WERI-Rb-1 (cell line): ENCODE measurements at regions not wholly inside any gene's neighbourhood (a gene's known extent, or its start where the extent isn't known, plus 50 kb on each side); places are given as distances from the start of the nearest gene placed in this dataset.

ENCODE experiments used
- DNase-seq: peaks from one replicate; pipeline ENCODE4 v3.0.0-alpha.2; 2020
- H3K27ac ChIP-seq: fragments of 250-450 bp; sonication (Bioruptor Pico); 2 replicates; pipeline ENCODE4 v1.5.1; 2020; ENCODE audit warnings: mild to moderate bottlenecking, moderate library complexity
- H3K27me3 ChIP-seq: fragments of 250-450 bp; sonication (Bioruptor Pico); 2 replicates; pipeline ENCODE4 v1.5.1; 2021; ENCODE audit warnings: mild to moderate bottlenecking, low read depth, moderate library complexity; ENCODE audit not compliant: insufficient read depth, severe bottlenecking
- H3K36me3 ChIP-seq: fragments of 250-450 bp; sonication (Bioruptor Pico); 2 replicates; pipeline ENCODE4 v1.5.1; 2020; ENCODE audit warnings: mild to moderate bottlenecking, moderate library complexity
- H3K4me3 ChIP-seq: 2 replicates; pipeline ENCODE4 v1.5.1; 2011; ENCODE audit warnings: low read depth, mild to moderate bottlenecking, control low read depth, low read length
- H3K9me3 ChIP-seq: fragments of 250-450 bp; sonication (Bioruptor Pico); 2 replicates; pipeline ENCODE4 v1.5.1; 2021; ENCODE audit warnings: mild to moderate bottlenecking, moderate library complexity; ENCODE audit not compliant: severe bottlenecking
- TF ChIP-seq, protein P1 (sequence below): IDR thresholded peaks from 2 replicates; pipeline ENCODE4 v1.5.1; 2011; ENCODE audit warnings: low read depth, mild to moderate bottlenecking, control low read depth, inconsistent platforms, low read length

DNA sequence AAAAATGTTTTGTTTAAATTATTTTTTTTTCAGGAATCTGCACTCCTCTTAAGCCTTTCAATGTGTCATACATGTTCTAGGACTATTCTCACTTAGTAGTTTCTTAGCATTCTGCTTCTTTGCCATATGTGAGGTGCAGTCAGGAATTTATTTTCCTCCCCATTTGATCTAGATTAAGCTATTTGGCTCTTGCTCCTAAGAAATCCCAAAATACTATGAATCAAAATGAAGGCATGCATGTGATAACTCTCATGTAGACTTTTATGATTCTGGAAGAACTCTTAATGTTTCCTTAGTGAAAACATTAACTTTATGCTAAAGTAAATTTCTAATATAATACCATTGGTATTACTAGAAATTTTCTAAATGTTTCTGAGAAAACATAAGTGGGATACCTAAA is 664.5 kb downstream of the RAPGEF2 start:
- no peaks in the 10 kb centered on the region for H3K27me3 ChIP-seq
- TF ChIP-seq, protein P1, sequence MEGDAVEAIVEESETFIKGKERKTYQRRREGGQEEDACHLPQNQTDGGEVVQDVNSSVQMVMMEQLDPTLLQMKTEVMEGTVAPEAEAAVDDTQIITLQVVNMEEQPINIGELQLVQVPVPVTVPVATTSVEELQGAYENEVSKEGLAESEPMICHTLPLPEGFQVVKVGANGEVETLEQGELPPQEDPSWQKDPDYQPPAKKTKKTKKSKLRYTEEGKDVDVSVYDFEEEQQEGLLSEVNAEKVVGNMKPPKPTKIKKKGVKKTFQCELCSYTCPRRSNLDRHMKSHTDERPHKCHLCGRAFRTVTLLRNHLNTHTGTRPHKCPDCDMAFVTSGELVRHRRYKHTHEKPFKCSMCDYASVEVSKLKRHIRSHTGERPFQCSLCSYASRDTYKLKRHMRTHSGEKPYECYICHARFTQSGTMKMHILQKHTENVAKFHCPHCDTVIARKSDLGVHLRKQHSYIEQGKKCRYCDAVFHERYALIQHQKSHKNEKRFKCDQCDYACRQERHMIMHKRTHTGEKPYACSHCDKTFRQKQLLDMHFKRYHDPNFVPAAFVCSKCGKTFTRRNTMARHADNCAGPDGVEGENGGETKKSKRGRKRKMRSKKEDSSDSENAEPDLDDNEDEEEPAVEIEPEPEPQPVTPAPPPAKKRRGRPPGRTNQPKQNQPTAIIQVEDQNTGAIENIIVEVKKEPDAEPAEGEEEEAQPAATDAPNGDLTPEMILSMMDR, result no peak
- DNase-seq, result no peak
- no peak overlapping the region for H3K27ac ChIP-seq
- no peaks in the 10 kb centered on the region for H3K36me3 ChIP-seq
- no peak overlapping the region for H3K4me3 ChIP-seq
- peaks cover 5% of the 10 kb centered on the region for H3K9me3 ChIP-seq

DNA sequence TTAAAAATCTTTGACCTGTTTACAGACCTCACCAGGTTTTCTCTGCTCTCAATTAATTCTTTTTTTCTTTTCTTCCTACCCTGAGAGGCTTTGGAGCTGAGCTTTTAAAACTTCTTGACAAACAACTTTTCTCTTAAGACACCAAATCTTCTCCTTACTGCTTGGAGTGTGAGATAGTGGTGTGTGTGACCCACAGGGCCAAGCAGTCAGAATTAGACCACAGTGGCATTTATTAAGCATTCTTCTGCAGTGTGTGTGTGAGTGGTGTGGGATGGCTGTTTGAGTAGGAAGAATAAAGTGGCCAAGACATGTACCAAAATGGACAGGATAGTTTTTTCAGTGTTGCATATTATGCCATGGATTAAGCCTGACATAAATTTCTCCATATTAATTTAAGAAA is 665.1 kb downstream of the RAPGEF2 start:
- DNase-seq, result no peak
- Histone ChIP-seq H3K27ac (no peak overlapping the region), H3K27me3 (no peaks in the 10 kb centered on the region), H3K4me3 (no peak overlapping the region), H3K36me3 (no peaks in the 10 kb centered on the region), H3K9me3 (no peaks in the 10 kb centered on the region)
- TF ChIP-seq, protein P1, result no peak

DNA sequence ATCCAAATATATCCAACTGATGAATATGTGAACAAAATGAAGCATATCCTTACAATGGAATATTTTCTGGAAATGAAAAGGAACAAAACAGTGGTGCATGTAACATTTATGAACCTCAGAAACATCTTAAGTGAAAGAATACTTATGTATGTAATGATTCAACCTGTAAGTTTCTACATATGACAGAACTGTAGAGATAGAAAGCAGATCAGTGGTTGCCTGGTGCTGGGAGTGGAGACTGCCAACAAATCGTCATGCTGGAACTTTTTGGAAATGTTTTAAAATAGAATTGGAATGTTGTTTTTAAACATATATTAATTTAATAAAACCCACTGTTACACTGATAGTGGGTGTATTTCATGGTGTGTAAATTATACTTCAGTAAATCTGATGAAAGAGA is 667.5 kb downstream of the RAPGEF2 start:
- Histone ChIP-seq H3K9me3 (no peaks in the 10 kb centered on the region), H3K36me3 (no peaks in the 10 kb centered on the region), H3K27ac (no peak overlapping the region), H3K4me3 (no peak overlapping the region), H3K27me3 (no peaks in the 10 kb centered on the region)
- DNase-seq, result no peak
- TF ChIP-seq, protein P1, result no peak

DNA sequence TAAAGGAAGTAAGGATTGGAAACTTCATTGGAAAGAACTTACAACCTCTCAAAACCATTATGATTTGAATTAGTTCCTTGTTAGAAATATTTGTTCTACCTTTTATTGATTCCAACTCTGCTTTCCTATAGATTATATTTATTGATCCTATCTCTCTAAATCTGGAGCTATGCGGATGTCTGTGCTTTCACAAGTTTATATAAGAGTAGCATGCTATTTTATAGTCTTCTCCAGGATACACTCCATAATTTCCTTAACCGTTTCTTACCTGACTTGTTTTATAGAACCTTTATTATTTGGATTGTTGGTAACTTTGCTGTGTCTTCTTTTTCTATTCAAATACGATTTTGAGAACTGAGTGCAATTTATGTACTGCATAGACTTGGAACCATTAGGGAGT is 668.1 kb downstream of the RAPGEF2 start:
- no peak overlapping the region for H3K4me3 ChIP-seq
- no peaks in the 10 kb centered on the region for H3K9me3 ChIP-seq
- no peaks in the 10 kb centered on the region for H3K36me3 ChIP-seq
- TF ChIP-seq, protein P1, result no peak
- no peak for DNase-seq
- H3K27ac ChIP-seq, result no peak overlapping the region
- no peaks in the 10 kb centered on the region for H3K27me3 ChIP-seq

DNA sequence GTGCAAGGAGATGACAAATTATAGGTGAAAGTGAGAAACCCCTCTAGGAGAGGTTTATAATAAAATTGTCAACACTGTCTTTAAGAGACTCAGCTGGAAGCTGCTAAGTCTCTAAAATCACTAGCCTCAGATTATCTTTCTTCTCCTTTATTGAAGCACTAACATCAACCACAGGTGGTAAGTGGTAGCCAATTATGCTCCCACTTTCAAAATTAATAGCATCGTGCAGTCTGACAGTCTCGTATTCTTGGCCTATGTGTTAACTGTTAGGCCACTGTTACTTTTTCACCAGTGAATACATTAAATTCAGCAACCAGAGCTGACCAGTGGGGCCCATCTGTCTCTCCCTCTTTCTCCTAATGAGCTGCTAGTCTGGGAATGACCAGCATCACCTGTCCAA is 674.1 kb downstream of the RAPGEF2 start:
- TF ChIP-seq, protein P1, result no peak
- H3K9me3 ChIP-seq, result no peaks in the 10 kb centered on the region
- DNase-seq, result no peak
- no peaks in the 10 kb centered on the region for H3K36me3 ChIP-seq
- no peak overlapping the region for H3K27ac ChIP-seq
- no peak overlapping the region for H3K4me3 ChIP-seq
- H3K27me3 ChIP-seq, result no peaks in the 10 kb centered on the region

DNA sequence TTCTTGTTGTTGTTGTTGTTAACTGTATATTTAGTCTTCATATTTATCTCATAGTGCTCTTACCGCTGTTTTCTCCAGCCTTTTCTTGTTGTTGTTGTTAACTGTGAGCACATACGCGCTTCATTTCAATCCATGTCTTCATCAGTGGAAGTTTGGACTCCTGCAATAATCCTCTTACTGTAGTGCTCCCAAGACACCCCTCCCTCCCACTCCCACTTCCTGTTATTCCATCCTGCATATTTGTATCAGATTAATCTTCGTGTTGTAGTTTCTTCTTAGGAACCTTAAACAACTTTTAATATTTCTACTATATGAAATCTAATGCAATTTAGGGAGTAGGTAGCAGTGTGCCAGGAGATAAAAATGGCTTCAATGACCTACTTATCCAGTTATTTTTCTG is 674.8 kb downstream of the RAPGEF2 start:
- no peak overlapping the region for H3K4me3 ChIP-seq
- no peaks in the 10 kb centered on the region for H3K9me3 ChIP-seq
- H3K27ac ChIP-seq, result no peak overlapping the region
- DNase-seq, result peak; percentile 30
- TF ChIP-seq, protein P1, result no peak
- H3K27me3 ChIP-seq, result no peaks in the 10 kb centered on the region
- H3K36me3 ChIP-seq, result no peaks in the 10 kb centered on the region
